D721Med (cell line): ENCODE measurements at regions not wholly inside any gene's neighbourhood (a gene's known extent, or its start where the extent isn't known, plus 50 kb on each side); places are given as distances from the start of the nearest gene placed in this dataset.

ENCODE experiments used
- DNase-seq: peaks from one replicate; pipeline ENCODE4 v3.0.0; 2011; ENCODE audit warnings: low spot score; ENCODE audit not compliant: insufficient read length
- FAIRE-seq: peaks from 2 replicates; lab custom pipeline; 2011; peaks lifted over from hg19 to GRCh38; lab: Jason Lieb, UNC
- TF ChIP-seq, protein P1 (sequence below): IDR thresholded peaks from 2 replicates; pipeline ENCODE4 v1.5.1; 2012; ENCODE audit warnings: mild to moderate bottlenecking, control low read depth; ENCODE audit not compliant: insufficient read depth; ENCODE audit errors: missing control alignments

DNA sequence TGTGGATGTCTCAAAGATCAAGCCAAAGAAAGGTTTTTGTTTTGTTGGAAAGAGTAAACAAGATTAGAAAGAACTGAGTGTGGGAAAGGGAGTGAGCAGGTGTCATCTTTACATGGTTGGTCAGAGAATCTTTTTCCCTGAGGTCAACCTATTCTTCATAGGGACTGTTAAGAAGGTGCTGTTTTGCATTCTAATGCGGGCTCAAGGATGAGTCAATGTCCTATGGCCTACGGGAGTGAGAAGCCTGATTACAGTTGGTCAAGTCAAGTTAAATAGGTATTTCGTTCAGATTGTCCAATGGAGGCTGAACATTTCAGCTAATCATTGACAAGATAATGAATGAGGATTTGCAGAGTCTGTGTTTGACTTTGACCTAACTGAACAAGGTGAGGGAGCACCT, 491.2 kb upstream of the PDZRN3 start:
- TF ChIP-seq, protein P1, sequence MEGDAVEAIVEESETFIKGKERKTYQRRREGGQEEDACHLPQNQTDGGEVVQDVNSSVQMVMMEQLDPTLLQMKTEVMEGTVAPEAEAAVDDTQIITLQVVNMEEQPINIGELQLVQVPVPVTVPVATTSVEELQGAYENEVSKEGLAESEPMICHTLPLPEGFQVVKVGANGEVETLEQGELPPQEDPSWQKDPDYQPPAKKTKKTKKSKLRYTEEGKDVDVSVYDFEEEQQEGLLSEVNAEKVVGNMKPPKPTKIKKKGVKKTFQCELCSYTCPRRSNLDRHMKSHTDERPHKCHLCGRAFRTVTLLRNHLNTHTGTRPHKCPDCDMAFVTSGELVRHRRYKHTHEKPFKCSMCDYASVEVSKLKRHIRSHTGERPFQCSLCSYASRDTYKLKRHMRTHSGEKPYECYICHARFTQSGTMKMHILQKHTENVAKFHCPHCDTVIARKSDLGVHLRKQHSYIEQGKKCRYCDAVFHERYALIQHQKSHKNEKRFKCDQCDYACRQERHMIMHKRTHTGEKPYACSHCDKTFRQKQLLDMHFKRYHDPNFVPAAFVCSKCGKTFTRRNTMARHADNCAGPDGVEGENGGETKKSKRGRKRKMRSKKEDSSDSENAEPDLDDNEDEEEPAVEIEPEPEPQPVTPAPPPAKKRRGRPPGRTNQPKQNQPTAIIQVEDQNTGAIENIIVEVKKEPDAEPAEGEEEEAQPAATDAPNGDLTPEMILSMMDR: no peak
- FAIRE-seq: no peak
- DNase-seq: no peak

DNA sequence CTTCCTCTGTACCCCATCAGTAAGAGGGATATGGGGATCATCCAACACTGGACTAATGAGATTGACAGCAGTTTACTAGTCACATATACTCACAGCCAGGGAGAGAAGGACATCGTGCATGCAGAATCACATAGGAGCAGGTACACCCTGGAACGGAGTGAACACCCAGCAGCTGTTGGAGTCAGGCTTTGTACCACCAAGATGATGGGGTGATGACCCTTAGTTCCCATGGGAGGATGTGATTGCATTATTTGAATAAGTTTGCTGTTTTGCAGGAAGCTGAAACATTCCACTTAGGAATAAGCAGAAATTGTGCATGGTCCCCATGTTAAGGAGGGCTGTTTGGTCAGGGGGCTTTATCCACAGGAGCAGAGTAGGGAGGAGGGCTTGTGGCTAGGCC, 482.7 kb upstream of the PDZRN3 start:
- no peak for DNase-seq
- TF ChIP-seq, protein P1: no peak
- no peak for FAIRE-seq

DNA sequence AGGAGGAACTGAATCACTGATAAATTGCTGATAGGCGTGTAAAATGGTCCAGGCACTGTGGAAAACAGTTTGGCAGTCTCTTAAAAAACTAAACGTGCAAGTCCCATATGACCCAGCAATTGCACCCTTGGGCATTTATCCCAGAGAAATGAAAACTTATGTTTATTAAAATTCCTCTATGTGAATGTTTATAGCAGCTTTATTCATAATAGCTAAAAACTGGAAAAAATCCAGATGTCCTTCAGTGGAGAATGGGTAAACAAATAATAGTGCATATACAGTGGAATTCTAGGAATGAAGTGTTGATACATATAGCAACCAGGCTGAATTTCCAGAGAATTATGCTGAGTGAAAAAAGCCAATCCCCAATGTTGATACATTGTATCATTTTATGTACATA, 482.2 kb upstream of the PDZRN3 start:
- no peak for DNase-seq
- FAIRE-seq: no peak
- TF ChIP-seq, protein P1: no peak

DNA sequence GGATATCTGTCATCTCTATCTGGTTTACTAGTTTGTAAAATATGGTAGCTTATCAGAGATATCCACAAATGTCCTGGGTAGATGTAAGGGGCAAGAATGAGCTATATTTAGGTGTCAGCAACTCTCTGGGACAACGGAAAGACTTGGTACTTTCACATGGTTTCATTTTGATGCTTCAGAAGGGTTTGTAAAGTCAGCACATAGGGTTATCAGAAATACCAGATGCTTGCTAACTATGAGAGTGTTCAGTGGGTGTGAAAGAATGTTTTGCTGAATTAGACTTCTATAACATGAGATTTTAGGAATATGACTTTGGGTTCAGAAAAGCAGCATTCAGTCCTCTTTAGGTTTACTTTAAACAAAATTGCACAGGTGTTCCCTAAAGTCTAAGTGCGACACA, 466.5 kb upstream of the PDZRN3 start:
- no peak for FAIRE-seq
- TF ChIP-seq, protein P1: no peak
- DNase-seq: no peak

DNA sequence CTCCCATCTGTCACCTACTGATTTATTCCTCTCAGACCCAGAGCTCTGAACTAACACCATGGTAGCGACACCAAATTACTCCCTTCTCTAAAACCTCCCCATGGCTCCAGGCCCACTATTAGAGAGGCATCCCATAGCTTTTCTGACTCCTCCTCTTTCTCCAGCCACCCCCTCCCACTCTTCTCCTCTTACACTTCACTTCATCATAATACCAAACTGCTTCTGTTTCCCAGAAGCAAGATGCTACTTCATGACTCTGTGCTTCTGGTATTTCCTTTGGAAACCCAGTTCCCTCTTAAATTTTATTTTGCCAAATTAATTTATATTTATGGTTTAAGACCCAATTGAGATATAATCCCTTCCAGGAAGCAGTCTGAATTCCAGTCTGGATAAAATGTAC, 465.1 kb upstream of the PDZRN3 start:
- no peak for DNase-seq
- FAIRE-seq: no peak
- TF ChIP-seq, protein P1: no peak

DNA sequence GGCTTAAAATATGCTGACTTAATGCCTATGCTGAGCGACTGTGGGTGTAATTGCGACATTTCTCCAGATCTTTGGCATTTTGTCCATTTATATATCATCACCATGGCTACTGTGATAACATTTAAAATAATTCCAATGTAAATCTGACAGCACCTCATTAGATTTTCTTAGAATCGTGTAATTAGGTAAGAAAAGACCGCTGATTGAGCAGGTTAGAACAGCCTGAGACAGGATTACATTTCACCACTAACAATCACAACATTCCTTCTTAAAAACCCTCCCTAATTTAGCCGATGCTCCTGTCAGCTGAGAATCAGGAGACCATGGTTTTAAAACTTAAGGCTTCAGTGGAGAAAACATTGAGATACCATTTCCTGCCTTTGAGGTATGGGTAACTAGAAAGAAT, 455.3 kb upstream of the PDZRN3 start:
- TF ChIP-seq, protein P1: no peak
- DNase-seq: no peak
- no peak for FAIRE-seq

DNA sequence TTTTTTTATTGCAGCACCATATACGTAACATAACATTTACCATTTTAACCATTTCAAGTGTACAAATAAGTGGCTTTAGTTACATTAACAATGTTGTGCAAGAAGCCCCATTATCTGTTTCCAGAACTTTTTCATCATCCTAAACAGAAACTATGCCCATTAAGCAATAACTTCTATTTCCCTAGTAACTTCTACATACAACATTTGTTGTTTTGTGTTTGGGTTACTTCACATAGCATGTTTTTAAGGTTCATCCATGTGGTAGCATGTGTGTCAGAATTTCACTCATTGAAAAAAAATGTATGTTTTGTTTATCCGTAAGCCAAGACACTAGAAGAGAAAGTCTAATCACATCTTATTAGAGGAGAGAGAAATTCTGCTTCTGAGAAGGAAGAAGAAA, 450.5 kb upstream of the PDZRN3 start:
- TF ChIP-seq, protein P1: no peak
- DNase-seq (no peak), FAIRE-seq (peak; percentile 56)
